ENCODE measurements at regions not wholly inside any gene's neighbourhood (a gene's known extent, or its start where the extent isn't known, plus 50 kb on each side); places are given as distances from the start of the nearest gene placed in this dataset.
A peak's percentile ranks its signal among the peaks of the same experiment; 100 is the strongest.

DNA sequence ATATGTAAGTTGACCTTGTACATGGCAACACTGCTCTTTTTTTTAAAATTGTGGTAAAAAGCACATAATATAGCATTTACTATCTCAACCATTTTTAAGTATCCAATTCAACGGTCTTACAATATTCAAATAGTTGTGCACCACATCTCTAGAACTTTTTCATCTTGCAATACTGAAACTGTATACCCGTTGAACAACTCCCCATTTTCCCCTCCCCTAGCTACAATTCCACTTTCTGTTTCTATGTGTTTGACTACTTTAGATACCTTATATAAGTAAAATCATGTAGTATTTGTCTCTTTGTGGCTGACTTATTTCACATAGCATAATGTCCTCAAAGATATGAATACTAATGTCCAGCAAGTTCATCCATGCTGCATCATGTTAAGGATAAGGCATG lies 452.1 kb downstream of the TXNL1 start:
- no peaks in the 10 kb centered on the region for H3K27me3 Mint-ChIP-seq (ENCODE audit: low read depth)
- no peaks in the 10 kb centered on the region for H3K4me1 Mint-ChIP-seq (ENCODE audit: low read depth)
- no peak overlapping the region for H3K27ac Mint-ChIP-seq (ENCODE audit: unreplicated experiment)
- H3K9me3 Mint-ChIP-seq (ENCODE audit: low read depth): no peaks in the 10 kb centered on the region
- no peak for DNase-seq (ENCODE audit: low spot score)
- TF ChIP-seq, protein P1, sequence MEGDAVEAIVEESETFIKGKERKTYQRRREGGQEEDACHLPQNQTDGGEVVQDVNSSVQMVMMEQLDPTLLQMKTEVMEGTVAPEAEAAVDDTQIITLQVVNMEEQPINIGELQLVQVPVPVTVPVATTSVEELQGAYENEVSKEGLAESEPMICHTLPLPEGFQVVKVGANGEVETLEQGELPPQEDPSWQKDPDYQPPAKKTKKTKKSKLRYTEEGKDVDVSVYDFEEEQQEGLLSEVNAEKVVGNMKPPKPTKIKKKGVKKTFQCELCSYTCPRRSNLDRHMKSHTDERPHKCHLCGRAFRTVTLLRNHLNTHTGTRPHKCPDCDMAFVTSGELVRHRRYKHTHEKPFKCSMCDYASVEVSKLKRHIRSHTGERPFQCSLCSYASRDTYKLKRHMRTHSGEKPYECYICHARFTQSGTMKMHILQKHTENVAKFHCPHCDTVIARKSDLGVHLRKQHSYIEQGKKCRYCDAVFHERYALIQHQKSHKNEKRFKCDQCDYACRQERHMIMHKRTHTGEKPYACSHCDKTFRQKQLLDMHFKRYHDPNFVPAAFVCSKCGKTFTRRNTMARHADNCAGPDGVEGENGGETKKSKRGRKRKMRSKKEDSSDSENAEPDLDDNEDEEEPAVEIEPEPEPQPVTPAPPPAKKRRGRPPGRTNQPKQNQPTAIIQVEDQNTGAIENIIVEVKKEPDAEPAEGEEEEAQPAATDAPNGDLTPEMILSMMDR (IDR thresholded peaks at IDR 0.05): no peak
- H3K4me3 Mint-ChIP-seq (ENCODE audit: unreplicated experiment): no peak overlapping the region
- H3K36me3 Mint-ChIP-seq (ENCODE audit: low read depth): no peaks in the 10 kb centered on the region

- Mint-ChIP-seq H3K4me3 (ENCODE audit: unreplicated experiment) (no peak overlapping the region), H3K9me3 (ENCODE audit: low read depth) (no peaks in the 10 kb centered on the region), H3K4me1 (ENCODE audit: low read depth) (no peaks in the 10 kb centered on the region), H3K36me3 (ENCODE audit: low read depth) (no peaks in the 10 kb centered on the region), H3K27me3 (ENCODE audit: low read depth) (no peaks in the 10 kb centered on the region), H3K27ac (ENCODE audit: unreplicated experiment) (no peak overlapping the region)
- DNase-seq (ENCODE audit: low spot score): no peak
- TF ChIP-seq, protein P1 (IDR thresholded peaks at IDR 0.05): no peak
Measured at GRCh38 chr18:56185126-56185525, 453.3 kb downstream of the TXNL1 start.

GRCh38 chr18:56176751-56177150 lies 461.6 kb downstream of the TXNL1 start:
- peaks cover 23% of the 10 kb centered on the region for H3K4me1 Mint-ChIP-seq (ENCODE audit: low read depth)
- TF ChIP-seq, protein P1 (IDR thresholded peaks at IDR 0.05): no peak
- H3K27ac Mint-ChIP-seq (ENCODE audit: unreplicated experiment): no peak overlapping the region
- no peaks in the 10 kb centered on the region for H3K27me3 Mint-ChIP-seq (ENCODE audit: low read depth)
- H3K9me3 Mint-ChIP-seq (ENCODE audit: low read depth): peaks cover 2% of the 10 kb centered on the region
- DNase-seq (ENCODE audit: low spot score): no peak
- H3K4me3 Mint-ChIP-seq (ENCODE audit: unreplicated experiment): no peak overlapping the region
- no peaks in the 10 kb centered on the region for H3K36me3 Mint-ChIP-seq (ENCODE audit: low read depth)

DNA sequence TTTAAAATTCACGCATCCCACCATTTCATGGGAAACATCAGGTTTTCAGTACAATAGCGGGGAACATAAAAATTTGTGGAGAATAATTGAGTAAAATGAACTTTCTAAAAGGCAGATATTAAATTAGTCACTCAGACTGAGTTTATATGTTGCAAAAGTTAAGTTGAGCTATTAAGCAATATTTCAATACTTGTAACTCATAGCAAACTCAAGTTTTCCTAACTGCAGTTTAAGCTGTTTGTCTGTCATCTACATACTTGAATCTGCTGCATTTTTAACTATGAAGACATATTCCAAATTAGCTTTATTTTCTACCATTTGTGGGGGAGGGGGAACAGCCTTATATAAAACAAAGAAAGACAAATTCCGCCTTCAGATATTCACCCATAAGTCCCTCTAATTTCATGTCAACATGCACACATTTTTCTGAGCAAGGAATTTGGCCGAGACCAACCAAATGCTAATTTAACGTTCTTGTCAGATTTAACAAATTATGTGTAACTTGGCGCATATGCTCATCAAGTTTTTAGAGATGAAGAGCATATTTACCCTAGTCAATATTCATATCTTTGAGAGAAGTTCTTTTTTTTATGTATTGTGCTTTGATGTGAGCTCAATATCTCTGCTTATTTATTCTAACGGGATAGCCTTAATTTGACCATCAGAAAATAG lies 462.9 kb downstream of the TXNL1 start:
- Mint-ChIP-seq H3K27me3 (ENCODE audit: low read depth) (no peaks in the 10 kb centered on the region), H3K4me1 (ENCODE audit: low read depth) (peaks cover 24% of the 10 kb centered on the region), H3K9me3 (ENCODE audit: low read depth) (peaks cover 2% of the 10 kb centered on the region), H3K27ac (ENCODE audit: unreplicated experiment) (no peak overlapping the region), H3K4me3 (ENCODE audit: unreplicated experiment) (no peak overlapping the region), H3K36me3 (ENCODE audit: low read depth) (no peaks in the 10 kb centered on the region)
- DNase-seq (ENCODE audit: low spot score): no peak
- TF ChIP-seq, protein P1 (IDR thresholded peaks at IDR 0.05): no peak

DNA sequence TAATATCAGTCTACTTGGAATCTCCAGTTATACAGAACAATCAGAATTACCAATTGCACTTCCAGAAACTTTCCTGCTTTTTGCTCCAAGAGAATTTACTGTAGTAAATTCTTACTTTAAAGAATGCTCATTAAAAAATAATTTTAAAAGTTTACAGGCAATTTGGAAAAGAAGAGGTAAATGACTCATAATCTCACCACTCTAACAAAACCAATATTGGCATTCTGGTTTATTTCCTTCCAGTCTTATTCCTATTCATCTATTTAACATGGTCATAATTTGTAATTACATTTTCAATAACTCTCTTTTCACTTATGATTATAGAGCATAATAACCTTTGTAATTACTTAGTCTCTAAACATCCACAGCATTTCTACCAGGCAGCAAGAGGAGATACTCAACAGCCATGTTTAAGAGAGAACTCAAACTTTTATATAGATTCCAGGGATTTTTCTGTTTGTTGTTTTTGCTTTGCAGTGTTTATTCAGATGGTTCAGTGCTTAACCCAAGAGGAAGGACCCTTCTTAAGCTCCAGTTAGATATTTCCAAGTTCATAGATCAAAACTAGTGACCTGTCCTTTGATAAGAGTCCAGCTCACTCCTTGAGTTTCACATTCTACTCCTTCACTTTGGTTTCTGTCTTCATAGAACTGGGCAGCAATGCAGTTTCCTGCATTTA lies 464.7 kb downstream of the TXNL1 start:
- Mint-ChIP-seq H3K4me3 (ENCODE audit: unreplicated experiment) (no peak overlapping the region), H3K27me3 (ENCODE audit: low read depth) (no peaks in the 10 kb centered on the region), H3K9me3 (ENCODE audit: low read depth) (no peaks in the 10 kb centered on the region), H3K27ac (ENCODE audit: unreplicated experiment) (peak overlapping the region; percentile 25), H3K36me3 (ENCODE audit: low read depth) (no peaks in the 10 kb centered on the region), H3K4me1 (ENCODE audit: low read depth) (peaks cover 27% of the 10 kb centered on the region)
- TF ChIP-seq, protein P1 (IDR thresholded peaks at IDR 0.05): no peak
- DNase-seq (ENCODE audit: low spot score): no peak
